ENCODE measurements at regions not wholly inside any gene's neighbourhood (a gene's known extent, or its start where the extent isn't known, plus 50 kb on each side); places are given as distances from the start of the nearest gene placed in this dataset.

GRCh38 chr5:4700069-4700468 is 440.1 kb upstream of the ADAMTS16 start:
- TF ChIP-seq POLR2A (IDR thresholded peaks at IDR 0.05) (no peak), CTCF (IDR thresholded peaks at IDR 0.05) (no peak), EP300 (IDR thresholded peaks at IDR 0.05) (no peak)
